ENCODE measurements at regions not wholly inside any gene's neighbourhood (a gene's known extent, or its start where the extent isn't known, plus 50 kb on each side); places are given as distances from the start of the nearest gene placed in this dataset.
A peak's percentile ranks its signal among the peaks of the same experiment; 100 is the strongest.
"Not testable (repeated sequence)": the region's sequence is repeated elsewhere in the genome, so short reads cannot be mapped to it uniquely, and the experiment has no call there.

GRCh38 chr16:85505794-85506634 lies 107.1 kb upstream of the GSE1 start:
- no peak for DNase-seq

GRCh38 chr16:85506635-85506911 lies 106.5 kb upstream of the GSE1 start:
- no peak for DNase-seq

- no peak for DNase-seq
Measured at GRCh38 chr16:85507342-85507741, 105.8 kb upstream of the GSE1 start.

GRCh38 chr16:85508388-85508787 lies 104.7 kb upstream of the GSE1 start:
- no peak for DNase-seq

DNA sequence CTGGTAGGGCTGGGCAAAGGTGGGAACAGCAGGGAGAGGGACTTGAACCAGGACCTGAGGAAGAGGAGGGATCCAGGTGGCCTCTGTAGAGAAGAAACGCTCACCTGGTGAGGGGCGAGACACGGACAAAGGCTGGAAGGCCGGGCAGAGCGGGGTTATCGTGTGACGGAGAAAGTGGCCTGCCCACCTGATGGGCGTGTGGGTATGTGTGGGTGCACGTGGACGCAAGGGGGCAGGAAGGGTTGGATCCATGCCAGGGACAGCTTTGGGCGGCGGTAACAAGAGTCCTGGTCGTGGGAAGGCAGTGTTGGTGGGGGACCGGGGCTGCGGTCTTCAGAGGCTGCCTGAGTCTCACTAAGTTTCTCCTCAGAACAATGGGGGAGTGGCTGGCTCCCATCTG lies 104.1 kb upstream of the GSE1 start:
- no peak for DNase-seq

DNA sequence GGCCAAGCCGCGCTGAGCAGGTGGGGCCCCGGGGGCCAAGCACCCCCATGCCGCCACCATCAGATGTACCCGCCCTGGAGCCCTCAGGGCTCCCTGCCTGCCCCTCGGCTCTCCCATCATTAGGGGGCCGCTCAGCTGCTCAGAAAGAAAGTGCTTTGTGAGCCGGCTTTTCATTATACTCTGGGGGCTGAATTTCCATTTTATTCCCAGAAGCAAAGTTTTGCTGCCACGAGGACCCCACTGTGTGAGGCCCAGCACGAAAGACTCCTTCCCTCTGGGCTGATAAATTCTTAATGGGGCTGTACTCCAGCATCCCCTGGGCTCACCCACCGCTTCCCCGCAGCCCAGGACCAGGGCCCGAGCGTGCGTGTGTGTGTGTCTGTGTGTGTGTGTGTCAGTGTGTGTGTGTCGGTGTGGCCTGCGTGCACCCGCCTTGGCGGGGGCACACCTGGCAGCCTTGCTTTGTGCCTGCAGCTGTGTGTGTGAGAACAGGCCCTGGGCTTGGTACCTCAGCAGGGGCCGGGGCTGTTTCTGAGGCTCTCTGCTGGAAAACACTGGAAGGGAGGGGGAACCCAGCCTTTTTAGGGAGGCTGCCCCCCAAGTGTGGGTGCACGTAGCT lies 103.0 kb upstream of the GSE1 start:
- no peak for DNase-seq

DNA sequence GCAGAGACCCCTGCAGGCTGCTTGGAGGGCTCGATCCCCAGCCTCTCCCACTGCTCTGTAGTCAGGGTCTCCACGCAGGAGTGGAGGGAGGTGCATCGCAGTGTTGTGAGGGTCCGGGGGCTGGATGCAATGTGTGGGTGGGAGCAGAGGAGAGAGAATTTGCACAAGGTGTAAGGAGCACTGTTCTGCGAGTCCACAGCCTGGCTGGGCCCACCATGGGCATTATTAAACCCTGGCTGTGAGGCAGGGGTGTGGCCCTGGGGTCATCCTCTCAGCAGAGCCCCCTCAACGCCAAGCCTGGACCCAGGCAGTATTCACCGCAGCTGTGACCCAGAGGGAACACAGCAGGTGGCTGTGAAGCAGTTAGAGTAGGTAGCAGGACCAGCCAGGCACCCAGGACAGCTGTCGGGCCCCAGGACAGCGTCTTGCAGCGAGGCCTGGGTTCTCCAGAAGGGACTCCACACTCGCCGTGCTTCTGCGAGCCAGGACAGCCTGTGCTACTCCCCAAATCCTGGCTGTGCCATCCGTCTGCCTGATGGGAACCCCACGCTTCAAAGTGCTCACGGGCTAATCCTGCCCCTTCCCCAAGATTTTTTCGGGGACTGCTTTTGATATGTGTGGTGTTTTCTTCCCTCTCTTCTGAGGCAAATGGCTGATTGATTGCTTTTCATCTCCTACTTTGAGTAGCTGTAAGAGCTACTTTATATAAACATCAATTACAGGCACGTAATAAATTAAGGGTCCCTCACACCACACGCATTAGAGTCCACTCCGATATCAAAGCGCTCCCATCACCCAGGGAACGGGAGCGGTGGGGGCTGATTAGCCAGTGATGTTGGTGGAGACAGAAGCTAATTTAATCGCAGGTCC lies 100.9 kb upstream of the GSE1 start:
- DNase-seq: no peak

GRCh38 chr16:85512808-85513115 lies 100.4 kb upstream of the GSE1 start:
- DNase-seq: no peak

DNA sequence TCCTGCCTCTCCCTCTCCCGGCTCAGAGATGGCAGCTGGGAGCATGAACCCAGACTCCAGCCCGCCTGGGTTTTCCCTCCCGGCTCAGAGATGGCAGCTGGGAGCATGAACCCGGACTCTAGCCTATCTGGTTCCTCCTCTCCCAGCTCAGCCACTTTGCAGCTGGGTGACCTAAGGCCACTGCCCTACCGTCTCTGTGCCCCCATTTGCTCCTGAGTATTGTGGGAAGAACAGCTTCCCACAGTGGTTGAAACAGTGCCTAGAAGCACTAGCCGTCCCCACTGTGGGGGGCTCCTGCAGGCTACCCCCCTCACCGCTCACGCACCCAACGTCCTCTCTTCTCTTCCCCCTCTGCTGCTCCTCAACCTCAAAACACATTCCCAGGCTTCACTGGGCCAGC lies 99.9 kb upstream of the GSE1 start:
- DNase-seq: no peak

- DNase-seq: no peak
Measured at GRCh38 chr16:85513649-85514048, 99.5 kb upstream of the GSE1 start.

- DNase-seq: no peak
Measured at GRCh38 chr16:85514295-85514597, 98.9 kb upstream of the GSE1 start.

DNA sequence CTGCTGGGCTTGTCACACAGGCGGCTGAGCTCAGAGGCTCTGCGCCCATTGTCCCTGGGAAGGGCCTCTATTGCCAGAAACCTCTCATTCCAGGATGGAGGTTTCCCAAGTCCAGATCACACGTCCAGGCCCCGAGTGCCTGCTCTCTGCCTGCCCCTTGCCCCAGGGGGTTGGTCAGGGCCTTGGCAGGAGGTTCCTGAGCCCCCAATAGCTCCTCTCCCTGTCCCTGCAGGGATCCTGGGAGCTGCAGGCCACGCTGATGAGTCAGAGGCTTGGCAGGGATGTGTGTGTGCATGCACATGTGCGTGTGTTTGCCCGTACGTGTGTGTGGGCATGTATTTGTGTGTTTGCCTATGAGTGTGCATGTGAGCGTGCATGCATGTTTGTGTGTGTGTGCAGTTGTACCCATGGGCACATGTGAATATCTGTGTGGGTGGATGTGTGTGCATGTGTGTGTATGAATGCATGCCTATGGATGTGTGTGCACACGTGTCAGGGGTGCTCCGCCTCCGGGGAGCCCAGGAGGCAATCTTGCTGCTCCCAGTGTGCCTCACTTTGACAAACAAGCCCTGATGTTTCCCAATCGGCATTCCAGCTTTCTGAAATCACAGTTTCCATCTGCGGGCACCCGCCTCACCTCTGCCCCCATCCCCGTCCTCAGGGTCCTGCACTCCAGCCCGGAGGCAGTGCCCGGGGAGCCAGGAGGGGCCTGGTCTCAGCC lies 98.4 kb upstream of the GSE1 start:
- peak; percentile 89 for DNase-seq

DNA sequence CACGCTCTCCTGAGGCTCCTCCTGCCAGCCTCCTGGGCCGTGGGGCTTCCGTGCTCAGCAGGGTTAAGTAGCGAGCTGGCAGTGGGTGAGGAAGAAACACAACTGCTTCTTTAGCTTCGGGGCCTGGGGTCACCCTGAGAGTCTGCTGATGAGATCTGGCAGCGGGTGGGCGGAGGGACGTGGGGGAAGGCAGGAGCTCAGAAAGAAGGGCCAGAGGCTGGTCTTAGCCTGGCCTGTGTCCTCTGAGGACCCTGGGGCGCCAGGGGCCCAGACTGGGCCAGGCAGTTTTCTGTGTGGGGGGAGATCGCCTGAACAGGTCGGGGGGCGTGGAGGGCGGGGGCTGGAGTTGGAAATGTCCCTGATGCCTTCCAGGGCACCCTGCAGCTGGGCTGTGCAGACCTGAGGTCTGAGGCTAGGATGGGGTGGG lies 97.8 kb upstream of the GSE1 start:
- no peak for DNase-seq

GRCh38 chr16:85515830-85516397 lies 97.2 kb upstream of the GSE1 start:
- DNase-seq: no peak

- no peak for DNase-seq
Measured at GRCh38 chr16:85517154-85517553, 96.0 kb upstream of the GSE1 start.

DNA sequence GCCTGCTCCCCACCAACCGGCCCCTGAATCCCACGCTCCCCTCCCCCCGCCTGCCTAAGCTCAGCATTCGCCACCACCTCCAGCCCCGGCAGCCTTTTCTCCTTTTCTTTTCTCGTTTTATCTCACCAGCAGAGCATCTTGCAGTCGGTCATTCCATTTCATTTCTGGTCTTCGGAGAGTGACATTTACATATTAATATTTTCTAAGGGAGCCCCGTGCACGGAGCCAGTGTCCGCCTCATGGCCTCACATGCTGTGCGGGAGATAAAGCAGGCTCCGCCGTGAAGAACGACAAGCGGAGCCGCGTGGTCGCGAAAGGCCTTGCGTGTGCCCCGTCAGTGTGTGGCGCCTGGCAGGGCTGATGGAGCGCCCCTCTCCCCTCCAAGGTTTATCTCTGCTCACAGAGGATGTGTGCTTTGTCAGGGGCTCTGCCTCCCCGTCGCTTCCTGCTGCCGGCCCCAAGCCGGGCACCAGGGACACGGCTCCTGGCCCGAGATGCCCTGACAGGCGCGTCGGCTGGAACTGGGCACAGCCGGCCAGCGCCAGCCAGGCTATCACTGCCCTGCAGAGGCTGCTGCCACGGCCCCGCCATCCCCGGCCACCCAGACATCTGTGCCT lies 95.5 kb upstream of the GSE1 start:
- no peak for DNase-seq

DNA sequence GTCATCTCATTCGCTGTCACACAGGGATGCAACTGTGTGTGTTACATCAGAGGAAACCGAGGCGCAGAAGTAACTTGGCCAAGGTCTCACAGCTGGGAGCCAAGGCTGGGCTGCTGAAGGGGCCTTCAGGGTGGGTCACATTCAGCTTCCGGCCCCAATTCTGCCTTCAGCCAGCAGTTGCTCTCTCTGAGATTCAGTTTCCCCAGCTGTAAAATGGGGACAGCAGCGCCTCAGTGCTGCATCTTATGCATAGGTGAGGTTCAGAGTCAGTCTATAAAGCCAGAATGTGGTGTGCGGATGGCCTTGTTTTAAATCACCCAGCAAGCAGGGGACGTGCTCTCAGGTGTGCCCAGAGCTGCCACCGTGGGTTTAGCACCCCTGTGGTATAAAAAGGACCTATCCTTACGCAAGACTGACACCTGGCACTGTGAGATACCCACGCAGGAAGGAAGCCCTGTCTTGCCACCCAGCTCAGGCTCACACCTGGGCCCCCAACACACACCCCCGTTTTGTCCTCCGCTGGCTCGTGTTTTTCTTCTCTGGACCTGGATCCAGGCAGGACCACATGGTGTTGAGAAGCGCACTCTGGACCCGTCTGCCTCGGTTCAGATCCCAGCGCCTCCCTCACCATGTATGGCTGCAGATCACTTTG lies 94.6 kb upstream of the GSE1 start:
- DNase-seq: no peak

GRCh38 chr16:85519050-85519440 lies 94.1 kb upstream of the GSE1 start:
- DNase-seq: not testable (repeated sequence)

GRCh38 chr16:85519540-85520231 lies 93.4 kb upstream of the GSE1 start:
- no peak for DNase-seq

DNA sequence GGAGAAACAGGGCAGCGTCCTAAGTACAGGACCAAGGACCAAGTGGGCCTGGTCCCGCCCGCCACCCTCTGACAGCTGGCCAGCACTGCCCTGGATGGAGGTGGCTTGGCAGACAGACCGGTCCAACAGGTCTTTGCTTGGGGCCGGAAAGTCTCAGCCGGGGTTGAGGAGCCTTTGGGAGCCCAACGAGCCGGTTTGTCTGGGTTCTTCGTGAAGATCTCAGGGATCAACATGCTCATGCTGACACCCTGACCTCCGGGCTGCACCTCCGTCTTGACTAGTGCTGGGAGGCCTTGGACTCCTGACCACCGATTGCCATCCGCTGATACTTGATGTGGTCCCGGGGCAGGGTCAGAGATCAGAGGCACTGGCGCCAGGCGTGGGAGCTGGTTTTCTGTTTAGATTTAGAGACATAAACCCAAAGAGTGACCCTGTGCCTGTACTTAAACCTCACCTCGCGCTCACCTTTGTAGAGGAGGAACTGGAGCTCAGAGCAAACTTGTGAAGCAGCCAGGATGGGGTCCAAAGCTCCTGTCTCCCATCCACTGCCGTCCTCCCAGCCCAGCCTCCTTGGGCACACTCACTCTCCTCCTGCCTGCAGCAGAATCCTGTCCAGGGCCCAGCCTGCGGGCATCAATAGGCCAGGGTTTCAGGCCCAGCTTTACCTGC lies 92.1 kb upstream of the GSE1 start:
- no peak for DNase-seq

All from GOT3 (cell line).